GM13976 (cell line): ENCODE measurements at regions not wholly inside any gene's neighbourhood (a gene's known extent, or its start where the extent isn't known, plus 50 kb on each side); places are given as distances from the start of the nearest gene placed in this dataset.

ENCODE experiments used
- DNase-seq: peaks from one replicate; pipeline ENCODE4 v3.0.0; 2012; ENCODE audit warnings: low spot score
- in situ Hi-C: fragments of 300-500 bp; cut with MboI; formaldehyde crosslinking; loops from one replicate; pipeline ENCODE4 v1.12.0; 2022; ENCODE audit warnings: low sequenced_read_pairs, mixed read lengths, inconsistent platforms; ENCODE audit not compliant: unreplicated experiment
- TF ChIP-seq, protein P1 (sequence below): IDR thresholded peaks from 2 replicates; pipeline ENCODE4 v1.5.1; 2012; ENCODE audit warnings: borderline replicate concordance, mild to moderate bottlenecking; ENCODE audit not compliant: insufficient read depth; ENCODE audit errors: extremely low read depth, missing control alignments, control extremely low read depth

DNA sequence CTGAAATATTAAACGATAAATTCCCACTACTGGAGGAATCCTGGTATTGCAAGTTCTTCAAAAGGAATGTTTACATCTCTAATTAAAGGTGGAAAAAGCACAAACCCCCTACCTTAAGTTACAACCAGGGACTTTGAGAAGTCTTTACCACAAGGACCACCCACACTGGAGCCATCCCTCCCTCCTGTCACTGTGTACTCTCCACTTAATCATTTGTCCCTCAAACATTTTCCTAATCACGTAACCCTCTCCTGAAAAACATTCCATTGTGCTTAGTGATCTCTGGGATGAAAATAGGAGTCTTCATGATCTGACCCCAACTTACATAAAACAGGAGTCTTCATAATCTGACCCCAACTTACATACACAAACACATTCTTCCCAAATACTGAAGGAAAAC, 85.7 kb downstream of the SUCLG1 start:
- DNase-seq, result no peak
- TF ChIP-seq, protein P1, sequence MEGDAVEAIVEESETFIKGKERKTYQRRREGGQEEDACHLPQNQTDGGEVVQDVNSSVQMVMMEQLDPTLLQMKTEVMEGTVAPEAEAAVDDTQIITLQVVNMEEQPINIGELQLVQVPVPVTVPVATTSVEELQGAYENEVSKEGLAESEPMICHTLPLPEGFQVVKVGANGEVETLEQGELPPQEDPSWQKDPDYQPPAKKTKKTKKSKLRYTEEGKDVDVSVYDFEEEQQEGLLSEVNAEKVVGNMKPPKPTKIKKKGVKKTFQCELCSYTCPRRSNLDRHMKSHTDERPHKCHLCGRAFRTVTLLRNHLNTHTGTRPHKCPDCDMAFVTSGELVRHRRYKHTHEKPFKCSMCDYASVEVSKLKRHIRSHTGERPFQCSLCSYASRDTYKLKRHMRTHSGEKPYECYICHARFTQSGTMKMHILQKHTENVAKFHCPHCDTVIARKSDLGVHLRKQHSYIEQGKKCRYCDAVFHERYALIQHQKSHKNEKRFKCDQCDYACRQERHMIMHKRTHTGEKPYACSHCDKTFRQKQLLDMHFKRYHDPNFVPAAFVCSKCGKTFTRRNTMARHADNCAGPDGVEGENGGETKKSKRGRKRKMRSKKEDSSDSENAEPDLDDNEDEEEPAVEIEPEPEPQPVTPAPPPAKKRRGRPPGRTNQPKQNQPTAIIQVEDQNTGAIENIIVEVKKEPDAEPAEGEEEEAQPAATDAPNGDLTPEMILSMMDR, result no peak
- in situ Hi-C loops, result no loop called here

DNA sequence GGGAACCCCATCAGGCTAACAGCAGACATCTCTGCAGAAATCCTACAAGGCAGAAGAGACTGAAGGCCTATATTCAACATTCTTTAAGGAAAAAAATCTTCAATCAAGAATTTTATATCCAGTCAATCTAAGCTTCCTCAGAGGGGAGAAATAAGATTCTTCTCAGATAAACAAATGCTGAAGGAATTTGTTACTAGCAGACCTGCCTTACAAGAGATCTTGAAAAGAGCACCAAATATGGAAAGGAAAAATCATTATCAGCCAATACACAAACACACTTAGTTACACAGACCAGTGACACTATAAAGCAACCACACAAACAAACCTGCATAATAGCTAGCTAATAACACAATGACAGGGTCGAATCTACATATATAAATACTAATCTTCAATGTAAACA, 96.5 kb downstream of the SUCLG1 start:
- in situ Hi-C loops, result no loop called here
- DNase-seq, result no peak
- TF ChIP-seq, protein P1, result no peak

DNA sequence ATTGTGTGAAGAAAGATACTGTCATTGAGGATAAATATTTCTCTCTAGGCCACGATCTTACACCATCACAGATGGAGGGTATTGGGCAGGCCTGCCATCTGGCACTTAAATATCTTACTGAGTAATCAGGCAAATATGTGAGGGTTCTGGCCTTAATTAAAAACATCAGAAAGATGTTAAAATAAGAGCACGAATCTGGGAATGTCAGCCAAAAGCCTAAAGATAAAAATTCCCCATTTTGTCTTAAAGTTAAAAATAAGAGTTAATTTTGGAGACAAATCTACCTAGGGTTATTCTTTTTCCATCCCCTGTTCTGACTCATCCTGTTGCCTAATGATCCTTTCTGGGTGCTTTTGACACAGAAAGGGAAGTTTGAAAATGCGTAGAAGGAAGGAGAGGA, 121.0 kb downstream of the SUCLG1 start:
- no peak for DNase-seq
- in situ Hi-C loops, result no loop called here
- TF ChIP-seq, protein P1, result no peak

- in situ Hi-C loops, result no loop called here
- no peak for DNase-seq
- TF ChIP-seq, protein P1, result no peak
Measured at GRCh38 chr2:84327645-84328249, 131.3 kb downstream of the SUCLG1 start.

GRCh38 chr2:84326831-84327432, 132.1 kb downstream of the SUCLG1 start:
- DNase-seq, result no peak
- in situ Hi-C loops, result no loop called here
- TF ChIP-seq, protein P1, result no peak

DNA sequence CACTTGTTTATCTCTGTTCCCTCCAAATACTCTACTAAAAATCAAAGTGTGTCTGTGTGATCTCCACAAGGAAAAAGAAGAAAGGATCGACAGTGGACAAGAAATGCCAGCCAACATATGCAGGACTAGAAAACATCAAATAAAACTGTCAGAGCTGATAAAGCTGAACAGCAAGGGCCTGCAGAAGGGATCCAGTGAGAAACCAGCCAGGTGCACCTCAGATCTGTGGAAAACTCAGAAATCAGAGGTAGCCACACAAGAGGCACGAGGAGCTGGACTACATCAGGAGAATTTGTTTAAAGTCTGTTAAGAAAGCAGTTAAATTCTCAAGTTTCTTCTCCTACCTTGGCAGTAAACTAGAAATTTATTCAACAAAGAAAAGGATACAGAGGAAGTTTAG, 135.2 kb downstream of the SUCLG1 start:
- in situ Hi-C loops, result no loop called here
- TF ChIP-seq, protein P1, result no peak
- no peak for DNase-seq
